Pancreas (tissue), 10 donors: ENCODE measurements at regions not wholly inside any gene's neighbourhood (a gene's known extent, or its start where the extent isn't known, plus 50 kb on each side); places are given as distances from the start of the nearest gene placed in this dataset.

Experiments used
- ATAC-seq, 4 donors: fragments of 200-7000 bp; cut with Tn5 transposase; one replicate each; pipeline versions ENCODE4 v1.8.0 to v1.9.1; 2020; ENCODE audit warnings: mild to moderate bottlenecking in 4 of 4, moderate library complexity in 4 of 4
- DNase-seq, 6 donors: peaks; one replicate each; pipeline ENCODE4 v3.0.0-alpha.2; 2020
- FAIRE-seq: peaks from 2 replicates; lab custom pipeline; 2012; peaks lifted over from hg19 to GRCh38; lab: Jason Lieb, UNC
- H3K27ac ChIP-seq, 4 donors: fragments of 200-600 bp; sonication (generic); 1 replicate in 3 of 4; 2 replicates in 1 of 4; pipeline versions ENCODE4 v1.5.0 to v1.8.0; 2020
- H3K27me3 ChIP-seq, 4 donors: fragments of 200-600 bp; one replicate each; pipeline ENCODE4 v1.8.0; 2021
- H3K36me3 ChIP-seq, 3 donors: fragments of 200-600 bp; sonication (generic) in 1 of 3; one replicate each; pipeline versions ENCODE4 v1.5.0 to v1.8.0; 2020 to 2021
- H3K4me1 ChIP-seq, 3 donors: fragments of 200-600 bp; one replicate each; pipeline ENCODE4 v1.8.0; 2021
- H3K4me3 ChIP-seq, 4 donors: fragments of 200-600 bp; sonication (generic) in 2 of 4; one replicate each; pipeline versions ENCODE4 v1.5.0 to v1.8.0; 2020 to 2021
- H3K9me3 ChIP-seq, 4 donors: fragments of 200-600 bp; one replicate each; pipeline ENCODE4 v1.8.0; 2021
- CTCF ChIP-seq, 4 donors: fragments of 200-600 bp; sonication (generic) in 3 of 4; IDR thresholded peaks; one replicate each; pipeline versions ENCODE4 v1.5.0 to v1.8.0; 2021; ENCODE audit warnings: antibody characterized with exemption in 4 of 4
- WGBS, 2 donors: extraction: QIAGEN DNeasy Blood & Tissue Kit; methylation state at CpG; one replicate each; pipeline ENCODE4 v1.1.7; 2013; 5-methylcytosine and 5-hydroxymethylcytosine counted together
- intact Hi-C, 3 donors: fragments of 100-400 bp; cut with DNase I; formaldehyde crosslinking; loops; one replicate each; pipeline versions ENCODE4 v1.11.1 to v1.14.2; 2022
- donor health status: healthy with polysubstance abuse.
- donor health status: DM: no; HTN: no; CAD: no; lungs with moderate emphysema.
- donor health status: DM: no; HTN: no; CAD: no.
- donor health status: control.
- donor health status: control.
- donor health status: Bipolar disorder and iron deficiency.
- donor health status: DM: yes; HTN: yes; CAD: no.
- donor health status: DM: no; HTN: no; CAD: no.
- donor health status: DM: no; HTN: no; CAD: no.
- donor health status: DM: yes; HTN: yes; CAD: no.

GRCh38 chr12:19844224-19844623 lies 404.9 kb downstream of the AEBP2 start:
- FAIRE-seq = no peak
- Histone ChIP-seq H3K36me3 (no peaks in the 10 kb centered on the region), H3K27ac (no peak overlapping the region), H3K4me1 (peaks cover 0 to 11% (median 6%) of the 10 kb centered on the region in 3 donors), H3K9me3 (no peaks in the 10 kb centered on the region), H3K27me3 (no peaks in the 10 kb centered on the region), H3K4me3 (no peak overlapping the region)
- WGBS, 2 donors = 92 to 100% methylated on average over 1 of the region's 1 CpG
- DNase-seq = no peak
- no peak for TF ChIP-seq CTCF (IDR thresholded peaks at IDR 0.05)
- intact Hi-C loops = no loop called here
- no peak for ATAC-seq

GRCh38 chr12:19846574-19846973 lies 407.3 kb downstream of the AEBP2 start:
- Histone ChIP-seq H3K4me3 (no peak overlapping the region), H3K9me3 (no peaks in the 10 kb centered on the region), H3K27ac (peak overlapping the region in 1 of 4 donors; percentile 50), H3K4me1 (peaks cover 0 to 11% (median 6%) of the 10 kb centered on the region in 3 donors), H3K36me3 (no peaks in the 10 kb centered on the region), H3K27me3 (no peaks in the 10 kb centered on the region)
- DNase-seq (no peak), FAIRE-seq (no peak), ATAC-seq (peak in 1 of 4 donors; percentile 65)
- 20 to 37% methylated on average over 3 of the region's 3 CpGs for WGBS, 2 donors
- intact Hi-C loops = no loop called here
- no peak for TF ChIP-seq CTCF (IDR thresholded peaks at IDR 0.05)

GRCh38 chr12:19847294-19848059 lies 408.2 kb downstream of the AEBP2 start:
- Histone ChIP-seq H3K27ac (peak overlapping the region in 1 of 4 donors; percentile 50), H3K27me3 (no peaks in the 10 kb centered on the region), H3K9me3 (no peaks in the 10 kb centered on the region), H3K36me3 (no peaks in the 10 kb centered on the region), H3K4me3 (no peak overlapping the region), H3K4me1 (peaks cover 0 to 11% (median 6%) of the 10 kb centered on the region in 3 donors)
- FAIRE-seq (peak; percentile 72), DNase-seq (no peak), ATAC-seq (peak; percentile 51 to 76 (median 60))
- TF ChIP-seq CTCF (IDR thresholded peaks at IDR 0.05) = no peak
- WGBS, 2 donors = 34 to 42% methylated on average over 11 of the region's 11 CpGs
- intact Hi-C loops = no loop called here

GRCh38 chr12:19848421-19848820 lies 409.1 kb downstream of the AEBP2 start:
- no peaks in the 10 kb centered on the region for H3K9me3 ChIP-seq
- H3K27me3 ChIP-seq = no peaks in the 10 kb centered on the region
- no peaks in the 10 kb centered on the region for H3K36me3 ChIP-seq
- no peak for TF ChIP-seq CTCF (IDR thresholded peaks at IDR 0.05)
- no peak overlapping the region for H3K4me3 ChIP-seq
- H3K27ac ChIP-seq = no peak overlapping the region
- no peak for FAIRE-seq
- ATAC-seq = no peak
- no peak for DNase-seq
- intact Hi-C loops = no loop called here
- H3K4me1 ChIP-seq = peaks cover 0 to 11% (median 6%) of the 10 kb centered on the region in 3 donors
- 96 to 97% methylated on average over 2 of the region's 2 CpGs for WGBS, 2 donors

GRCh38 chr12:19849208-19849607 lies 409.9 kb downstream of the AEBP2 start:
- H3K9me3 ChIP-seq = no peaks in the 10 kb centered on the region
- no peak for ATAC-seq
- H3K27ac ChIP-seq = no peak overlapping the region
- no peak for DNase-seq
- no peak overlapping the region for H3K4me3 ChIP-seq
- intact Hi-C loops = no loop called here
- no peaks in the 10 kb centered on the region for H3K36me3 ChIP-seq
- no peaks in the 10 kb centered on the region for H3K27me3 ChIP-seq
- TF ChIP-seq CTCF (IDR thresholded peaks at IDR 0.05) = no peak
- 35 to 47% methylated on average over 2 of the region's 2 CpGs for WGBS, 2 donors
- H3K4me1 ChIP-seq = peaks cover 0 to 11% (median 6%) of the 10 kb centered on the region in 3 donors
- FAIRE-seq = no peak
